Nephron progenitor cell (in vitro differentiated cells): ENCODE measurements at regions not wholly inside any gene's neighbourhood (a gene's known extent, or its start where the extent isn't known, plus 50 kb on each side); places are given as distances from the start of the nearest gene placed in this dataset.

ENCODE experiments used
- DNase-seq: peaks from one replicate; pipeline ENCODE4 v3.0.0; 2021
- H3K27ac Mint-ChIP-seq: 2 replicates; pipeline ENCODE4 v1.8.0; 2021; ENCODE audit warnings: mild to moderate bottlenecking, moderate library complexity, mixed read lengths
- H3K27me3 Mint-ChIP-seq: 2 replicates; pipeline ENCODE4 v1.8.0; 2021; ENCODE audit warnings: mild to moderate bottlenecking, low read depth, mixed read lengths; ENCODE audit not compliant: poor library complexity
- H3K36me3 Mint-ChIP-seq: 2 replicates; pipeline ENCODE4 v1.8.0; 2021; ENCODE audit warnings: low read depth, mixed read lengths
- H3K4me1 Mint-ChIP-seq: 2 replicates; pipeline ENCODE4 v1.8.0; 2021; ENCODE audit warnings: mixed read lengths
- H3K4me3 Mint-ChIP-seq: 2 replicates; pipeline ENCODE4 v1.8.0; 2021; ENCODE audit warnings: mild to moderate bottlenecking, moderate library complexity, mixed read lengths
- H3K9me3 Mint-ChIP-seq: 2 replicates; pipeline ENCODE4 v1.8.0; 2021; ENCODE audit warnings: mild to moderate bottlenecking, moderate library complexity, mixed read lengths
- CTCF ChIP-seq: fragments of 200-600 bp; sonication (generic); IDR thresholded peaks from 2 replicates; pipeline ENCODE4 v1.5.0; 2021; ENCODE audit warnings: antibody characterized with exemption

- Mint-ChIP-seq H3K4me3 (no peak overlapping the region), H3K9me3 (no peaks in the 10 kb centered on the region), H3K27ac (peak overlapping the region; percentile 37), H3K36me3 (no peaks in the 10 kb centered on the region), H3K4me1 (peaks cover 31% of the 10 kb centered on the region), H3K27me3 (no peaks in the 10 kb centered on the region)
- no peak for DNase-seq
- no peak for TF ChIP-seq CTCF
Observed at GRCh38 chr4:159504684-159505083, 401.8 kb downstream of the RAPGEF2 start.

GRCh38 chr4:159505266-159505975 is 402.5 kb downstream of the RAPGEF2 start:
- H3K9me3 Mint-ChIP-seq, result no peaks in the 10 kb centered on the region
- DNase-seq, result no peak
- no peaks in the 10 kb centered on the region for H3K36me3 Mint-ChIP-seq
- no peak overlapping the region for H3K27ac Mint-ChIP-seq
- no peak overlapping the region for H3K4me3 Mint-ChIP-seq
- no peaks in the 10 kb centered on the region for H3K27me3 Mint-ChIP-seq
- peaks cover 25% of the 10 kb centered on the region for H3K4me1 Mint-ChIP-seq
- no peak for TF ChIP-seq CTCF

- TF ChIP-seq CTCF, result no peak
- Mint-ChIP-seq H3K4me1 (peaks cover 17% of the 10 kb centered on the region), H3K4me3 (no peak overlapping the region), H3K27ac (no peak overlapping the region), H3K27me3 (no peaks in the 10 kb centered on the region), H3K9me3 (no peaks in the 10 kb centered on the region), H3K36me3 (no peaks in the 10 kb centered on the region)
- no peak for DNase-seq
Observed at GRCh38 chr4:159506801-159507517, 404.1 kb downstream of the RAPGEF2 start.

GRCh38 chr4:159508917-159509500 is 406.1 kb downstream of the RAPGEF2 start:
- TF ChIP-seq CTCF, result no peak
- Mint-ChIP-seq H3K27ac (no peak overlapping the region), H3K36me3 (no peaks in the 10 kb centered on the region), H3K9me3 (no peaks in the 10 kb centered on the region), H3K4me3 (no peak overlapping the region), H3K4me1 (peaks cover 8% of the 10 kb centered on the region), H3K27me3 (no peaks in the 10 kb centered on the region)
- no peak for DNase-seq

GRCh38 chr4:159512348-159512747 is 409.5 kb downstream of the RAPGEF2 start:
- Mint-ChIP-seq H3K36me3 (no peaks in the 10 kb centered on the region), H3K27ac (no peak overlapping the region), H3K4me1 (no peaks in the 10 kb centered on the region), H3K27me3 (no peaks in the 10 kb centered on the region), H3K4me3 (no peak overlapping the region), H3K9me3 (peaks cover 4% of the 10 kb centered on the region)
- TF ChIP-seq CTCF, result no peak
- DNase-seq, result no peak
